Upper lobe of left lung (tissue), 4 donors: ENCODE measurements at regions not wholly inside any gene's neighbourhood (a gene's known extent, or its start where the extent isn't known, plus 50 kb on each side); places are given as distances from the start of the nearest gene placed in this dataset.

Source experiments
- POLR2A ChIP-seq, 4 donors: fragments of 450-650 bp; IDR thresholded peaks; one replicate each; pipeline ENCODE4 v1.5.1; 2016 to 2017; ENCODE audit warnings: antibody characterized with exemption in 4 of 4, mild to moderate bottlenecking in 2 of 4
- POLR2AphosphoS5 ChIP-seq, 2 donors: sonication (generic); formaldehyde crosslinking; IDR thresholded peaks; one replicate each; pipeline ENCODE4 v1.5.1; 2017; ENCODE audit warnings: antibody characterized with exemption in 2 of 2
- TF ChIP-seq, protein P1 (sequence below), 6 experiments: fragments of 450-650 bp in 4 of 6; fragments of 200-600 bp in 2 of 6; sonication (generic) in 2 of 6; IDR thresholded peaks; one replicate each; pipeline ENCODE4 v1.5.1; 2016 to 2019; ENCODE audit warnings: antibody characterized with exemption in 6 of 6

DNA sequence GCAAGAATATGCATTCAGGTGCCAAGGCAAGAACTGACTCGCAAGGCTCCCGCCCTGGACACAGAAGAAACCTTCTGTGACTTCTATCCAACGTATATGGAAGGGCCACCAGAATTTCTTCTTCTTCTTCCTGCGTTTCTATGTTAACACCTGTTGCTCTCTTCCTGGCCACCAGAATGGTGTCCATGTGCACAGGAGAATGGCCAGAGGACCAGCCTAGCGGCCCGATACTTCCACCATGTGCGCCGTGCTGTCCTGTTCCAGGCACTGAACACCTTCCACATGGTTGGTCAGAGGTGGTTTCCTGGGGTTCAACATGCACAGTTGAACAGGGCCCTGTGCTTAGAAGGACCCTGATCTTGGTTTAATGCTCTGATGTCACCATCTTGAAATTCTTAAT is 455.8 kb downstream of the BCL11B start:
- TF ChIP-seq POLR2A (IDR thresholded peaks at IDR 0.05) (no peak), POLR2AphosphoS5 (IDR thresholded peaks at IDR 0.05) (no peak)
- TF ChIP-seq, protein P1, sequence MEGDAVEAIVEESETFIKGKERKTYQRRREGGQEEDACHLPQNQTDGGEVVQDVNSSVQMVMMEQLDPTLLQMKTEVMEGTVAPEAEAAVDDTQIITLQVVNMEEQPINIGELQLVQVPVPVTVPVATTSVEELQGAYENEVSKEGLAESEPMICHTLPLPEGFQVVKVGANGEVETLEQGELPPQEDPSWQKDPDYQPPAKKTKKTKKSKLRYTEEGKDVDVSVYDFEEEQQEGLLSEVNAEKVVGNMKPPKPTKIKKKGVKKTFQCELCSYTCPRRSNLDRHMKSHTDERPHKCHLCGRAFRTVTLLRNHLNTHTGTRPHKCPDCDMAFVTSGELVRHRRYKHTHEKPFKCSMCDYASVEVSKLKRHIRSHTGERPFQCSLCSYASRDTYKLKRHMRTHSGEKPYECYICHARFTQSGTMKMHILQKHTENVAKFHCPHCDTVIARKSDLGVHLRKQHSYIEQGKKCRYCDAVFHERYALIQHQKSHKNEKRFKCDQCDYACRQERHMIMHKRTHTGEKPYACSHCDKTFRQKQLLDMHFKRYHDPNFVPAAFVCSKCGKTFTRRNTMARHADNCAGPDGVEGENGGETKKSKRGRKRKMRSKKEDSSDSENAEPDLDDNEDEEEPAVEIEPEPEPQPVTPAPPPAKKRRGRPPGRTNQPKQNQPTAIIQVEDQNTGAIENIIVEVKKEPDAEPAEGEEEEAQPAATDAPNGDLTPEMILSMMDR (IDR thresholded peaks at IDR 0.05), result no peak
